D721Med (cell line): ENCODE measurements at regions not wholly inside any gene's neighbourhood (a gene's known extent, or its start where the extent isn't known, plus 50 kb on each side); places are given as distances from the start of the nearest gene placed in this dataset.

Source experiments
- DNase-seq: peaks from one replicate; pipeline ENCODE4 v3.0.0; 2011; ENCODE audit warnings: low spot score; ENCODE audit not compliant: insufficient read length
- FAIRE-seq: peaks from 2 replicates; lab custom pipeline; 2011; peaks lifted over from hg19 to GRCh38; lab: Jason Lieb, UNC
- TF ChIP-seq, protein P1 (sequence below): IDR thresholded peaks from 2 replicates; pipeline ENCODE4 v1.5.1; 2012; ENCODE audit warnings: mild to moderate bottlenecking, control low read depth; ENCODE audit not compliant: insufficient read depth; ENCODE audit errors: missing control alignments

DNA sequence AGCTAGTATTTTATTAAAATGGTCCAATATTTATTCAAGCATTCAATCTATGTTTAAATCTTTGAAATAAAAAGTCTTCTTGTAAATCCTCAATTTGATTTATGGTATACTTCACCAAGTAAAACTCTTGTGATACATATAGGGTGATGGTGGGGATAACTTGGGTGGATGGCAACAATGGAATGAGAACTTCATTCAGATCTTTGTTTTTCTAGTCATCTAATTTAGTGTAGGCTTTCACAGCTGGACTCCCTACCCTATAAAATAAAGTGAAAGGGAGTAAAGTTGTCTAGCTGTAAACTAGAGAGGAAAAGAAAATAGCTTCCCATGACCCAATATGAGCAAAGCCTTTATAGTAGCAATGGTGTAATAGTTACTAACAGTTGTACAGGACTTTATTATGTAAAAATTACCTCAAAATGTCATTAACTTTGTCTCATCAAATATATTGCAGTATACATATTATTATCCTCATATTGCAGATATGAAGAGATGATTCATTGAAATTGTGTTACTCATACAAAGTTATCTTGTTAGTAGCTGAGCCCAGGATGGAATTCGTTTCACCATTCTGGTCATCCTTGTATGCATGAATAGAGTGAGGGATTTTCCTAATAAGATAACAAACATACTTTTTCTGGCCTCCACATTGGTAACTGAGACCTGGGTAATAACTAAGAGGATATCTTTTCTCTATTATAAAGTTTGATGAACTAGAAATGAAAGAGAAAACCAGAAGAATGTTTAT, 1377.7 kb upstream of the ADGRL4 start:
- DNase-seq, result no peak
- FAIRE-seq, result no peak
- TF ChIP-seq, protein P1, sequence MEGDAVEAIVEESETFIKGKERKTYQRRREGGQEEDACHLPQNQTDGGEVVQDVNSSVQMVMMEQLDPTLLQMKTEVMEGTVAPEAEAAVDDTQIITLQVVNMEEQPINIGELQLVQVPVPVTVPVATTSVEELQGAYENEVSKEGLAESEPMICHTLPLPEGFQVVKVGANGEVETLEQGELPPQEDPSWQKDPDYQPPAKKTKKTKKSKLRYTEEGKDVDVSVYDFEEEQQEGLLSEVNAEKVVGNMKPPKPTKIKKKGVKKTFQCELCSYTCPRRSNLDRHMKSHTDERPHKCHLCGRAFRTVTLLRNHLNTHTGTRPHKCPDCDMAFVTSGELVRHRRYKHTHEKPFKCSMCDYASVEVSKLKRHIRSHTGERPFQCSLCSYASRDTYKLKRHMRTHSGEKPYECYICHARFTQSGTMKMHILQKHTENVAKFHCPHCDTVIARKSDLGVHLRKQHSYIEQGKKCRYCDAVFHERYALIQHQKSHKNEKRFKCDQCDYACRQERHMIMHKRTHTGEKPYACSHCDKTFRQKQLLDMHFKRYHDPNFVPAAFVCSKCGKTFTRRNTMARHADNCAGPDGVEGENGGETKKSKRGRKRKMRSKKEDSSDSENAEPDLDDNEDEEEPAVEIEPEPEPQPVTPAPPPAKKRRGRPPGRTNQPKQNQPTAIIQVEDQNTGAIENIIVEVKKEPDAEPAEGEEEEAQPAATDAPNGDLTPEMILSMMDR, result no peak

DNA sequence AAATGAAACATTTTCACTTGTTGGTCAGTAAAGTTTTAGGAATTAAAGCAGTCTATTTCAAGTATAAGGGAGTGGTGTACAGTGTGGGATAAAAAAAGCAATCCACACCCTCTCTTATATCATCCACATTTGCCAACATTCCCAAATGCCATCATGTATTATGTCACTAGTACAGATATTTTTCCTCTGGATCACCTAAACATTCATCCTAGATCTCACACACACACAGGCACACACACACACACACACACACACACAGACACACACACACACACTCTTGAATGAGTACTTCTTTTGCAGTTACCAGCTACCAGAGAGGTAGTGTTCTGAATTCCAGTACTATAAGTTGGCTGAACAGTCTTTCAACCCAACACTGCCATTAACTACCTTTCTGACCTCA, 1369.1 kb upstream of the ADGRL4 start:
- TF ChIP-seq, protein P1, result no peak
- DNase-seq (no peak), FAIRE-seq (no peak)

DNA sequence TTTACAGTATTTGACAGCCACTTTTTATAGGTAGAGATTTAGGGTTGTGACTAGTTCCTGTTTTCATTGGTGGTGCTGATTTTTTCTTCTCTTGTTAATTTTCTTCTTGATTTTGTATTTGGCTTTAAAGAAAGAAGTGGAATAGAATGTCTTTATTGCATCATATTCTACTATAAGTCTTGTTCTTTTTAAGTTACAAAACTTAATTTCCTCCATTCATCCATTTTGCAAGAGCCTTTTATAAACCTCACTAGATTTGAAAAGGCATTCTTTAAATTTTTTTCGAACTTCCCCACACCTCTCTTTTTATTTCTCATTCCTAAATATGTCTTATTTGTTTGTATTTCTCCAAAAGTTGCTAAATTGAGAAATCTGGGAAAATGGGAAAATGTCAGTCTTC, 1368.6 kb upstream of the ADGRL4 start:
- FAIRE-seq (no peak), DNase-seq (no peak)
- TF ChIP-seq, protein P1, result no peak

DNA sequence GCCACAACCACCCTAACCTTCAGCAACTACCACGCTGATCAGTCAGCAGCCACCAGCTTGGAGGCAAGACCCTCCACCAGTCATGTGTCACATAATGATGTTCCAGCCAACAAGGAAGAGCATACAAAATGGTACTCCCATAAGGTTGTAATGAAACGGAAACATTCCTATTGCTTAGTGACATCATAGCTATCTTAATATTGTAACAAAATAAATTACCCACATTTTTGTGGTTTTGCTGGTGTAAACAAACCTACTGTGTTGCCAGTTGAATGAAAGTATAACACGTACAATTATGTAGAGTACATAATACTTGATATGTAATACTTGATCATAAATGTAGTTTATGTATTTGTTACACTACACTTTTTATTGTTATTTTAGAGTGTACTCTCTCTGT, 1363.2 kb upstream of the ADGRL4 start:
- DNase-seq (no peak), FAIRE-seq (no peak)
- TF ChIP-seq, protein P1, result no peak

DNA sequence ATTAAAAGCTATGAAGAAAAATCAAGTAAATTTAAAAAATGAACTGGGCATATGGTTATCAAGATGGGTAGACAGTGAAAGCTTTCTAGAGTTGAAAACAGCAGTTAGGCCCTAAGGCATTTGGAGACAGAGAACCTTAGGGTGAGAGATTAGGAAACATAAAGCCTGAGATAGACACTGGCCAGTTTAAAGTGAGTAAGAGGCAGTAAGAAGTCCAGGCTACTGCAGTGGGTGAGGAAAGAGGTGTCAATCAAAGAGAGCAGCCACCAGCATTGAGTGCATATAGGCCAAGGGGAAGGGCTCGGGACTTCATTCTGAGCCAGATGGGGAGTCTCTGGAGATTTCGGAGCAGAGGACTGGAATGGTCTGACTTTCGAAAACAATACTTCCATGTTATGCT, 1360.5 kb upstream of the ADGRL4 start:
- DNase-seq, result no peak
- TF ChIP-seq, protein P1, result no peak
- FAIRE-seq, result no peak

DNA sequence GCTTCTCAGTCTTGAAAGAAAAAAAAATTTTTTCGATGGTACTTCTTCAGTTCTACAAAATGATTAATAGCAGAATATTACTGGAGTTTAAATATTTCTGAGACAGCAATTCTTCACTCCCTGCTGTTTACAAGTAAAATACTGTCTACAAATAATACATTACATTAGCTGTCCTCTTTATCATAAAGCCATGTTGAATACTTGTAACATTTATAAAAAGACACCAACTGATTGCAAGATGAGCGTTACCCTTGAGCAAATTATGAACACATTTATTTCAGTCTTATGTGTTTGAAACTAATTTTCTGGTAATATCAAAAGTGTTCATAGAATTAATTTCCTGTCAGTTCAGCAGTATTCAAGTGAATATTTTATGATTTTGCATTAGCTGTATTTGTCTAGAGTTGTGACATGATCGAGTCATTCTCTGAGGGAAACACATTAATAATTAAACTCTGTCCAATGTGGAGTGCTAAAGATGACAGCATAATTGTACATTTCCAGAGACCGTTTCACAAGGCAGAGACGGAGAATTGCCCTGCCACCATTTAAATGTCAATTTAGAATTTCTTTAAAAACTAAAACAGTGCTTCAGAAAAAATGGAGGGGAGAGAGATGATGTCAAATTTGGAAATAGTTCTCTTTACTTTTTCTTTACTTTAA, 1359.0 kb upstream of the ADGRL4 start:
- TF ChIP-seq, protein P1, result no peak
- DNase-seq (no peak), FAIRE-seq (no peak)
